Body of pancreas (tissue), 4 donors: ENCODE measurements at regions not wholly inside any gene's neighbourhood (a gene's known extent, or its start where the extent isn't known, plus 50 kb on each side); places are given as distances from the start of the nearest gene placed in this dataset.

Experiments
- ATAC-seq: fragments of 150-250 bp; one replicate; pipeline ENCODE4 v1.9.1; 2016
- DNase-seq, 4 donors: peaks; one replicate each; pipeline ENCODE4 v3.0.0-alpha.2; 2019
- H3K27ac ChIP-seq, 4 donors: fragments of 200-600 bp; sonication (generic); 1 replicate in 3 of 4; 2 replicates in 1 of 4; pipeline versions ENCODE4 v1.5.1 to v1.6.1; 2016 to 2019; ENCODE audit warnings: mild to moderate bottlenecking in 1 of 4, mixed read lengths in 1 of 4, moderate library complexity in 1 of 4
- H3K27me3 ChIP-seq, 2 donors: fragments of 200-600 bp; sonication (generic); one replicate each; pipeline ENCODE4 v1.6.0; 2016; ENCODE audit warnings: mild to moderate bottlenecking in 1 of 2
- H3K36me3 ChIP-seq, 2 donors: fragments of 200-600 bp; sonication (generic); replicated peaks in 1 of 2; 2 replicates each; pipeline ENCODE4 v1.5.1; 2016; ENCODE audit warnings: low read depth in 2 of 2; ENCODE audit not compliant: insufficient read depth in 1 of 2
- H3K4me1 ChIP-seq: fragments of 200-600 bp; sonication (generic); one replicate; pipeline ENCODE4 v1.6.0; 2016
- H3K4me3 ChIP-seq, 2 donors: fragments of 200-600 bp; sonication (generic); 1 replicate in 1 of 2; 2 replicates in 1 of 2; pipeline ENCODE4 v1.5.1; 2016 to 2019
- H3K9me3 ChIP-seq, 3 donors: fragments of 200-600 bp; sonication (generic); 1 replicate in 2 of 3; 2 replicates in 1 of 3; pipeline ENCODE4 v1.5.1; 2016
- CTCF ChIP-seq, 7 experiments: fragments of 450-650 bp in 4 of 7; fragments of 200-600 bp in 3 of 7; sonication (generic) in 3 of 7; IDR thresholded peaks; one replicate each; pipeline ENCODE4 v1.5.1; 2016 to 2019; ENCODE audit warnings: antibody characterized with exemption in 7 of 7
- POLR2A ChIP-seq, 3 donors: fragments of 450-650 bp; IDR thresholded peaks; one replicate each; pipeline ENCODE4 v1.6.1; 2016; ENCODE audit warnings: antibody characterized with exemption in 3 of 3, mild to moderate bottlenecking in 2 of 3
- WGBS, 2 donors: methylation state at CpG; one replicate each; pipeline ENCODE4 v1.1.5; 2017; 5-methylcytosine and 5-hydroxymethylcytosine counted together
- intact Hi-C: fragments of 100-400 bp; cut with DNase I; formaldehyde crosslinking; loops from one replicate; pipeline ENCODE4 v1.15.1; 2023

DNA sequence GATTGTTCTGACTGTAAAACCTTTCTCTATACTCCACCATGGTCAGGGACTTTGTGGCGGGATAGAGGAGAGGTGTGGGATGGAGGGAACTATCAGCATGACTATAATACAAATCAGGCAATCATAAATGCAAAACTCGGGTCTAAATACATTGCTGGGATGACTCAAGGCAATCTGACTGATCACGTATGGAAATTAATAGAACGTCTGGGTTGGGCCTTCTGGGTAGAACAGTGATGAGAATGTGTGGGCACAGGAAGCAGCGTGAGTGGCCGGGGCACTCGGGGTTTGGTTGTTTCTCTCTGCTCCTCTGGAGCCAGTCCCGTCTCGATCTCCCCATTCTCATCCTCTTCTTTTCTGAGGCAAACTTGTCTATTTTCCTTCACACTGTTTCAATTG, 485.8 kb downstream of the VRK1 start:
- H3K27me3 ChIP-seq: no peaks in the 10 kb centered on the region
- no peaks in the 10 kb centered on the region for H3K4me1 ChIP-seq
- H3K9me3 ChIP-seq: no peaks in the 10 kb centered on the region
- ATAC-seq (no peak), DNase-seq (no peak)
- TF ChIP-seq POLR2A (IDR thresholded peaks at IDR 0.05) (no peak), CTCF (IDR thresholded peaks at IDR 0.05) (no peak)
- no peak overlapping the region for H3K4me3 ChIP-seq
- intact Hi-C loops: no loop called here
- H3K27ac ChIP-seq: no peak overlapping the region
- H3K36me3 ChIP-seq: no peaks in the 10 kb centered on the region
- WGBS, 2 donors: 68 to 76% methylated on average over 9 of the region's 9 CpGs

DNA sequence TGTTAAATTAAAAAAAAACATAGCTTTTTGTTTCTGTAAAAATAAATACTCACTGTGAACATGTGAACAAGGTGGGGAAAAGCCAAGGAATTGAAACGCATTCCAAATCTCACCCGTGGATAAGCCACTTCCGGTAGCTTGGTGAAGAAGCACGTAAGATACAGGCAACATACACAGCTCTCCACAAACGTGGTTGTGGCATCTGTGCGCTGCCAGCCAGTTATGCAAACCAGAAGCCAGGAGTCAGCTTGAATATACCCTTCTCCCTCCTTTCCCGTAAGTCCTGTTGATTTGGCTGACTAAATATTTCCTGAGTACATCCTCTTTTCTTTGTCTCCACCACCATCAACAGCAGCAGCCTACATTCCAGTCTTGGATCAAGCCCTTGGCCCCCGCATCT, 486.2 kb downstream of the VRK1 start:
- TF ChIP-seq POLR2A (IDR thresholded peaks at IDR 0.05) (no peak), CTCF (IDR thresholded peaks at IDR 0.05) (no peak)
- Histone ChIP-seq H3K4me3 (no peak overlapping the region), H3K4me1 (no peaks in the 10 kb centered on the region), H3K27ac (no peak overlapping the region), H3K9me3 (no peaks in the 10 kb centered on the region), H3K27me3 (no peaks in the 10 kb centered on the region), H3K36me3 (no peaks in the 10 kb centered on the region)
- no peak for ATAC-seq
- intact Hi-C loops: no loop called here
- no peak for DNase-seq
- WGBS, 2 donors: 58 to 63% methylated on average over 8 of the region's 8 CpGs

DNA sequence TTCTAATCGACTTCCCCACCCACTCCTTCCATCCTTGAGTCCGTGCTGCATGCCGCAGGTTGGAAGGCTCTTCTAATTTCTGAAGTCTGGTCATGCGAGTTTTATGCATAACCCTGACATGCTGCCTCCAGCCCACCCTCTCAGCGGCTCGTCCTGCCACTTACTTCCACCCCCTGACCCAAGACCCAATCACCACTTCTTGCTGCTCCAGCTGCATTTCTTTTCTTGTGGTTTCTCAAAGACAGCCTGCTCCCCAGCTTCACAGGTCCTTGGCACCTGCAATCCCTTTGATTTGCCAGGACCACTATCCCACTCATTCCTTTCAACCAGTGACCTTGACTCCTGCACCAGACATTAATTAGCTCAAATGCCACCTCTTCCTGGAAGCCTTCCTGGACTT, 486.7 kb downstream of the VRK1 start:
- no peaks in the 10 kb centered on the region for H3K9me3 ChIP-seq
- no peaks in the 10 kb centered on the region for H3K27me3 ChIP-seq
- no peak overlapping the region for H3K4me3 ChIP-seq
- 67 to 69% methylated on average over 6 of the region's 6 CpGs for WGBS, 2 donors
- no peak overlapping the region for H3K27ac ChIP-seq
- DNase-seq (no peak), ATAC-seq (no peak)
- TF ChIP-seq CTCF (IDR thresholded peaks at IDR 0.05) (no peak), POLR2A (IDR thresholded peaks at IDR 0.05) (no peak)
- no peaks in the 10 kb centered on the region for H3K4me1 ChIP-seq
- intact Hi-C loops: no loop called here
- no peaks in the 10 kb centered on the region for H3K36me3 ChIP-seq

DNA sequence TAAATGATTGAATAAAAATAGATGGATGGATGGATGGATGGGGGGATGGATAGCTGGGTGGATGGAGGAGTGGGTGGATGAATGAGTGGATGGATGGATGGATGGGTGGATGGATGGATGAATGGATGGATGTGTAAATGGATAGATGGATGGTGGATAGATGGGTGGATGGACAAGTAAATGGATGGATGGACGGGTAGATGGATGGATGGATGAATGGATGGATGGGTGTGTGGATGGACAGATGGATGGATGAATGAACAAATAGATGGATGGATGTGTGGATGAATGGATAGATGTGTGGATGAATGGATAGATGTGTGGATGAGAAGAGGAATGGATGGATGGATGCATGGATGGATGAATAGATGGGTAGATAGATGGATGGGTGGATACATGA, 490.8 kb downstream of the VRK1 start:
- TF ChIP-seq CTCF (IDR thresholded peaks at IDR 0.05) (no peak), POLR2A (IDR thresholded peaks at IDR 0.05) (no peak)
- no peak overlapping the region for H3K4me3 ChIP-seq
- H3K27ac ChIP-seq: no peak overlapping the region
- 37 to 50% methylated on average over 1 of the region's 1 CpG for WGBS, 2 donors
- H3K4me1 ChIP-seq: no peaks in the 10 kb centered on the region
- no peaks in the 10 kb centered on the region for H3K36me3 ChIP-seq
- intact Hi-C loops: no loop called here
- H3K27me3 ChIP-seq: no peaks in the 10 kb centered on the region
- no peak for ATAC-seq
- H3K9me3 ChIP-seq: no peaks in the 10 kb centered on the region
- no peak for DNase-seq

DNA sequence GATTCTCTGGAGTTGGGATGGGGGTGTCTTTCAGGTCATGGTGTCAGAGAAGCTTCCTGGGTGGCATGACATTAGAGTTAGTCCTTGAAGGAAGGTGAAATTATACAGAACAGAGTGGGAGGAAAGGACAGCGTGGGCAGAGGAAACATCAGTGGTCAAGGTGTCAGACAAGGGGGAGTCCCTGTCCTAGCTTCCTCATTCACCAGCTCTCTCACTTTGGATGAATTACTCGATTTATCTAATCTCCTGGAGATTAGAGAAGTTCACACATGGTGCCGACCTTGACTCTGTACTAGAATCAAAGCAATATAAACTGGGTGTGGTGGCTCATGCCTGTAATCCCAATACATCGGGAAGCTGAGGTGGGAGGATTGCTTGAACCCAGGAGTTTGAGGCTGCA, 492.9 kb downstream of the VRK1 start:
- Histone ChIP-seq H3K4me1 (no peaks in the 10 kb centered on the region), H3K27ac (no peak overlapping the region), H3K27me3 (no peaks in the 10 kb centered on the region), H3K36me3 (no peaks in the 10 kb centered on the region), H3K9me3 (no peaks in the 10 kb centered on the region), H3K4me3 (no peak overlapping the region)
- intact Hi-C loops: no loop called here
- DNase-seq (no peak), ATAC-seq (no peak)
- 39 to 46% methylated on average over 4 of the region's 4 CpGs for WGBS, 2 donors
- TF ChIP-seq POLR2A (IDR thresholded peaks at IDR 0.05): no peak
- no peak for TF ChIP-seq CTCF (IDR thresholded peaks at IDR 0.05)
